H1 (cell line): ENCODE measurements at regions not wholly inside any gene's neighbourhood (a gene's known extent, or its start where the extent isn't known, plus 50 kb on each side); places are given as distances from the start of the nearest gene placed in this dataset.

ENCODE experiments used
- BACH1 ChIP-seq: IDR thresholded peaks from 2 replicates; pipeline ENCODE4 v1.6.1; 2012; ENCODE audit warnings: low read length, improper control_type of control experiment
- CHD1 ChIP-seq: IDR thresholded peaks from 2 replicates; pipeline ENCODE4 v1.6.1; 2012; ENCODE audit warnings: low read depth, low read length, improper control_type of control experiment
- EGR1 ChIP-seq: IDR thresholded peaks from 2 replicates; pipeline ENCODE4 v1.6.1; 2011; ENCODE audit warnings: low read depth, low read length, borderline replicate concordance
- GABPA ChIP-seq: IDR thresholded peaks from 2 replicates; pipeline ENCODE4 v1.6.1; 2011; ENCODE audit warnings: mild to moderate bottlenecking, low read length, moderate library complexity, borderline replicate concordance; ENCODE audit not compliant: insufficient read depth
- KDM5A ChIP-seq: fragments of 200-600 bp; IDR thresholded peaks from 2 replicates; pipeline ENCODE4 v1.7.1; 2012; ENCODE audit warnings: mild to moderate bottlenecking, low read length, inconsistent platforms, mixed read lengths
- POU5F1 ChIP-seq: IDR thresholded peaks from 2 replicates; pipeline ENCODE4 v1.6.1; 2011; ENCODE audit warnings: low read depth, mild to moderate bottlenecking, low read length, moderate library complexity
- SAP30 ChIP-seq: fragments of 300-600 bp; sonication (generic); IDR thresholded peaks from 2 replicates; pipeline ENCODE4 v1.7.1; 2012; ENCODE audit warnings: low read length, moderate library complexity, mild to moderate bottlenecking, inconsistent platforms; ENCODE audit not compliant: insufficient read depth, insufficient replicate concordance
- SIX5 ChIP-seq: IDR thresholded peaks from 2 replicates; pipeline ENCODE4 v1.6.1; 2011; ENCODE audit warnings: mild to moderate bottlenecking, low read depth, low read length
- SP1 ChIP-seq: IDR thresholded peaks from 2 replicates; pipeline ENCODE4 v1.6.1; 2011; ENCODE audit warnings: low read depth, low read length
- SP4 ChIP-seq: IDR thresholded peaks from 2 replicates; pipeline ENCODE4 v1.6.1; 2012; ENCODE audit warnings: low read length, inconsistent platforms
- TAF1 ChIP-seq: IDR thresholded peaks from 2 replicates; pipeline ENCODE4 v1.6.1; 2011; ENCODE audit warnings: mild to moderate bottlenecking, low read depth, low read length
- TF ChIP-seq, protein P1 (sequence below): fragments of 300-600 bp; sonication (generic); IDR thresholded peaks from 2 replicates; pipeline ENCODE4 v1.7.1; 2012; ENCODE audit warnings: low read length, moderate library complexity, mild to moderate bottlenecking, inconsistent platforms; ENCODE audit not compliant: insufficient replicate concordance
- TF ChIP-seq, protein P2 (sequence below): IDR thresholded peaks from 2 replicates; pipeline ENCODE4 v1.6.1; 2012; ENCODE audit warnings: inconsistent platforms

DNA sequence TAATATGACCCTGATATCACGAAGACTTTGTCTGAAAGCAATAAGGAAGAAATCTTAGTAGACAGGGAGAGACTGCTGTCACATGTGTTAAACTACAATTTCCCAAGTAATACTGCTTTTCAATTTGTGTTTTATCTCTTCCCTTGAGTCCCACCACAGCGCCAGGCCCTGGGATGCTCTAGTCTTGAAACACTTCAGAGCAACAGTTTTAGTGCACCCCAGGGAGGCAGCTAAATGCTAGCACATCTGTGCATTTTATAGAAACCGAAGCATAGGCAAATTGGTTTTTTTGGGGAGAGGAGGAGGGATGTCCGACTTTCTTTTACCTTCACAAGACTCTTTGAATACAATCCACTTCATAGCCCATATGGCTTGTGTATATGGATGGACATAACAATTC, 550.0 kb upstream of the SYT4 start (continued):
- TF ChIP-seq, protein P1, sequence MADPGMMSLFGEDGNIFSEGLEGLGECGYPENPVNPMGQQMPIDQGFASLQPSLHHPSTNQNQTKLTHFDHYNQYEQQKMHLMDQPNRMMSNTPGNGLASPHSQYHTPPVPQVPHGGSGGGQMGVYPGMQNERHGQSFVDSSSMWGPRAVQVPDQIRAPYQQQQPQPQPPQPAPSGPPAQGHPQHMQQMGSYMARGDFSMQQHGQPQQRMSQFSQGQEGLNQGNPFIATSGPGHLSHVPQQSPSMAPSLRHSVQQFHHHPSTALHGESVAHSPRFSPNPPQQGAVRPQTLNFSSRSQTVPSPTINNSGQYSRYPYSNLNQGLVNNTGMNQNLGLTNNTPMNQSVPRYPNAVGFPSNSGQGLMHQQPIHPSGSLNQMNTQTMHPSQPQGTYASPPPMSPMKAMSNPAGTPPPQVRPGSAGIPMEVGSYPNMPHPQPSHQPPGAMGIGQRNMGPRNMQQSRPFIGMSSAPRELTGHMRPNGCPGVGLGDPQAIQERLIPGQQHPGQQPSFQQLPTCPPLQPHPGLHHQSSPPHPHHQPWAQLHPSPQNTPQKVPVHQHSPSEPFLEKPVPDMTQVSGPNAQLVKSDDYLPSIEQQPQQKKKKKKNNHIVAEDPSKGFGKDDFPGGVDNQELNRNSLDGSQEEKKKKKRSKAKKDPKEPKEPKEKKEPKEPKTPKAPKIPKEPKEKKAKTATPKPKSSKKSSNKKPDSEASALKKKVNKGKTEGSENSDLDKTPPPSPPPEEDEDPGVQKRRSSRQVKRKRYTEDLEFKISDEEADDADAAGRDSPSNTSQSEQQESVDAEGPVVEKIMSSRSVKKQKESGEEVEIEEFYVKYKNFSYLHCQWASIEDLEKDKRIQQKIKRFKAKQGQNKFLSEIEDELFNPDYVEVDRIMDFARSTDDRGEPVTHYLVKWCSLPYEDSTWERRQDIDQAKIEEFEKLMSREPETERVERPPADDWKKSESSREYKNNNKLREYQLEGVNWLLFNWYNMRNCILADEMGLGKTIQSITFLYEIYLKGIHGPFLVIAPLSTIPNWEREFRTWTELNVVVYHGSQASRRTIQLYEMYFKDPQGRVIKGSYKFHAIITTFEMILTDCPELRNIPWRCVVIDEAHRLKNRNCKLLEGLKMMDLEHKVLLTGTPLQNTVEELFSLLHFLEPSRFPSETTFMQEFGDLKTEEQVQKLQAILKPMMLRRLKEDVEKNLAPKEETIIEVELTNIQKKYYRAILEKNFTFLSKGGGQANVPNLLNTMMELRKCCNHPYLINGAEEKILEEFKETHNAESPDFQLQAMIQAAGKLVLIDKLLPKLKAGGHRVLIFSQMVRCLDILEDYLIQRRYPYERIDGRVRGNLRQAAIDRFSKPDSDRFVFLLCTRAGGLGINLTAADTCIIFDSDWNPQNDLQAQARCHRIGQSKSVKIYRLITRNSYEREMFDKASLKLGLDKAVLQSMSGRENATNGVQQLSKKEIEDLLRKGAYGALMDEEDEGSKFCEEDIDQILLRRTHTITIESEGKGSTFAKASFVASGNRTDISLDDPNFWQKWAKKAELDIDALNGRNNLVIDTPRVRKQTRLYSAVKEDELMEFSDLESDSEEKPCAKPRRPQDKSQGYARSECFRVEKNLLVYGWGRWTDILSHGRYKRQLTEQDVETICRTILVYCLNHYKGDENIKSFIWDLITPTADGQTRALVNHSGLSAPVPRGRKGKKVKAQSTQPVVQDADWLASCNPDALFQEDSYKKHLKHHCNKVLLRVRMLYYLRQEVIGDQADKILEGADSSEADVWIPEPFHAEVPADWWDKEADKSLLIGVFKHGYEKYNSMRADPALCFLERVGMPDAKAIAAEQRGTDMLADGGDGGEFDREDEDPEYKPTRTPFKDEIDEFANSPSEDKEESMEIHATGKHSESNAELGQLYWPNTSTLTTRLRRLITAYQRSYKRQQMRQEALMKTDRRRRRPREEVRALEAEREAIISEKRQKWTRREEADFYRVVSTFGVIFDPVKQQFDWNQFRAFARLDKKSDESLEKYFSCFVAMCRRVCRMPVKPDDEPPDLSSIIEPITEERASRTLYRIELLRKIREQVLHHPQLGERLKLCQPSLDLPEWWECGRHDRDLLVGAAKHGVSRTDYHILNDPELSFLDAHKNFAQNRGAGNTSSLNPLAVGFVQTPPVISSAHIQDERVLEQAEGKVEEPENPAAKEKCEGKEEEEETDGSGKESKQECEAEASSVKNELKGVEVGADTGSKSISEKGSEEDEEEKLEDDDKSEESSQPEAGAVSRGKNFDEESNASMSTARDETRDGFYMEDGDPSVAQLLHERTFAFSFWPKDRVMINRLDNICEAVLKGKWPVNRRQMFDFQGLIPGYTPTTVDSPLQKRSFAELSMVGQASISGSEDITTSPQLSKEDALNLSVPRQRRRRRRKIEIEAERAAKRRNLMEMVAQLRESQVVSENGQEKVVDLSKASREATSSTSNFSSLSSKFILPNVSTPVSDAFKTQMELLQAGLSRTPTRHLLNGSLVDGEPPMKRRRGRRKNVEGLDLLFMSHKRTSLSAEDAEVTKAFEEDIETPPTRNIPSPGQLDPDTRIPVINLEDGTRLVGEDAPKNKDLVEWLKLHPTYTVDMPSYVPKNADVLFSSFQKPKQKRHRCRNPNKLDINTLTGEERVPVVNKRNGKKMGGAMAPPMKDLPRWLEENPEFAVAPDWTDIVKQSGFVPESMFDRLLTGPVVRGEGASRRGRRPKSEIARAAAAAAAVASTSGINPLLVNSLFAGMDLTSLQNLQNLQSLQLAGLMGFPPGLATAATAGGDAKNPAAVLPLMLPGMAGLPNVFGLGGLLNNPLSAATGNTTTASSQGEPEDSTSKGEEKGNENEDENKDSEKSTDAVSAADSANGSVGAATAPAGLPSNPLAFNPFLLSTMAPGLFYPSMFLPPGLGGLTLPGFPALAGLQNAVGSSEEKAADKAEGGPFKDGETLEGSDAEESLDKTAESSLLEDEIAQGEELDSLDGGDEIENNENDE, result no peak
- TF ChIP-seq GABPA (no peak), CHD1 (no peak), SAP30 (no peak), TAF1 (no peak), SP4 (no peak), EGR1 (no peak), KDM5A (no peak), SP1 (no peak), BACH1 (no peak), POU5F1 (no peak), SIX5 (no peak)
- TF ChIP-seq, protein P2, sequence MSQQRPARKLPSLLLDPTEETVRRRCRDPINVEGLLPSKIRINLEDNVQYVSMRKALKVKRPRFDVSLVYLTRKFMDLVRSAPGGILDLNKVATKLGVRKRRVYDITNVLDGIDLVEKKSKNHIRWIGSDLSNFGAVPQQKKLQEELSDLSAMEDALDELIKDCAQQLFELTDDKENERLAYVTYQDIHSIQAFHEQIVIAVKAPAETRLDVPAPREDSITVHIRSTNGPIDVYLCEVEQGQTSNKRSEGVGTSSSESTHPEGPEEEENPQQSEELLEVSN, result no peak
- TF ChIP-seq, all 59 proteins: peak for 0
